NCI-H2107 (cell line): ENCODE measurements at regions not wholly inside any gene's neighbourhood (a gene's known extent, or its start where the extent isn't known, plus 50 kb on each side); places are given as distances from the start of the nearest gene placed in this dataset.
"Not testable (repeated sequence)": the region's sequence is repeated elsewhere in the genome, so short reads cannot be mapped to it uniquely, and the experiment has no call there.

Source experiments
- DNase-seq: peaks from one replicate; lab custom pipeline; 2025; lab: John Stamatoyannopoulos, UW

DNA sequence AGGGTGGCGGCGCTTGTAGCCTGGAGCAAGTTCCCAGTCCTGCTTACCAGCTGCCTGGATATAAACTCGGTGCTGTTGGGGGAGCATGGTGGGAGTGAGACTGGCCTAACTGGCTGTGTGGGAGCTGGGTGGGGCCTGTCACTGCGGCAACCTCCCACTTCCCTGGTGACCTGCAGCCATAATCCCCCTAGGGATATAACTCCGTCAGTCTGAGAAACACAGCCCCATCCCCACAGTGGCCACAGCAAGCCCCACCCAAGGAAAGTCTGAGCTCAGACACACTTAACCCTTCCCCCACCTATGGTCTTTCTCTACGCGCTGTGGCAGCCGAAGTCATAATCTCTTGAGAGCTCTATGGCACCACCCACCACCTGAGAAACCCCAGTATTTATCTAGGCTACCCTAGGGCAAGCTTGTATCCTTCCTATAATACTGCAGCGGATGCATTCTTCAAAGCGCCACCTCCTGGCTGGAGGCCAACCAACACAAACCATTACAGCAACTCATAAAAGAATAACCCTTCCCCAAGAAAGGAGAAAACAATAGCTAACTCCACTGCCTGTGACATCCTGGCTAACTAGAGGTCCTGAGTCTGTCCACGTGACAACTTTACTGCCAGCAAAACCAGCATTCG is 57.4 kb downstream of the ZNF648 start:
- no peak for DNase-seq

DNA sequence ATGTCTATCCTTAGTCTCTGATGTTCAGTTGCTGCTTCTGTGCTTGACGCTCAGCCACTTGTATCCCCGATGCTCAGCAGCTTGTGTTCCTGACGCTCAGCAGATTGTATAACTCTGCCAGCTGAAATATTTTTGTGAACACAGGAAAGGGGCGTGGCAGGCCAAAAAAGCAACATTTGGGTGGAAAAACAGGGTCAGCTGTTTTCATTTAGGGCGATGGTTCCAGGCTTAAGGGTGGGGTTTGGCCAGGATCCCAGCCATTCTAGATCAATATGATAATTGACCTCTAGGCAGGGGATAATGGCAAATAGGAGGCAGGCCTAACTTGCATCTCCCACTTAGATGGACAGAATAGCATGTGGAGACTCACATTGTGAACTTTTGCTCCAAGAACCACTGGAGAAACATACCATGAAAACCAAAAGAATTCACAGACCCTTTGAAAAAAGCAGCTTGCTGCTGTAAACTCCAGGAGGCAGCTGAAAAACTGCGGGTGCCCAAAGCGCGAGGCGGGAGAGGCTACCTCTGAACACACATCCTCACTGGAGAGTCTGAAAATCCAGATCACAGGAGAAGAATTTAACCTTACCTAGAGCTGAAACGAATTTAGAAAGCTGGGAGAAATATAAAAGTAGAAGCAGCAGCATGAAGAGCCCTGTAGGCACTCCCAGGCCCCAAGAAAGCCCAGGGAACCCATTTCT is 58.3 kb downstream of the ZNF648 start:
- DNase-seq = no peak

DNA sequence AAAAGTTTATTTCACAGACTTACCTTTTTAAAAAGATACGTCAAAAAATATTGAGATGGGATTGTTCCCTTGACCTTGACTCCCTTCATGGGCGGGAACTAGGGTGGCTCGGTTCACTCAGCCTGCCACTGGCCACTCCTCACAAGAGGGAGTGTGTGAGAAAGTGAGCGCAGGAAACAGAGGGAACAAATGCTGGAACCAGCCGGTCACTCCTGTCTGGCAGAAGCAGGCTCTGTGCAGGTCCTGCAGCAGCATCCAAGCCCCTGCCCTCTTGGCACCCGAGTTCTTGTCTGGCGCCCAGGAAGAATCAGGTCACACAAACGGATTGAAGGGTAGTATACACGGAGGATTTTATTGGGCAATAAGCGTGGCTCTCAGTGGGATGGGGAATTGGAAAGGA is 58.9 kb downstream of the ZNF648 start:
- no peak for DNase-seq

DNA sequence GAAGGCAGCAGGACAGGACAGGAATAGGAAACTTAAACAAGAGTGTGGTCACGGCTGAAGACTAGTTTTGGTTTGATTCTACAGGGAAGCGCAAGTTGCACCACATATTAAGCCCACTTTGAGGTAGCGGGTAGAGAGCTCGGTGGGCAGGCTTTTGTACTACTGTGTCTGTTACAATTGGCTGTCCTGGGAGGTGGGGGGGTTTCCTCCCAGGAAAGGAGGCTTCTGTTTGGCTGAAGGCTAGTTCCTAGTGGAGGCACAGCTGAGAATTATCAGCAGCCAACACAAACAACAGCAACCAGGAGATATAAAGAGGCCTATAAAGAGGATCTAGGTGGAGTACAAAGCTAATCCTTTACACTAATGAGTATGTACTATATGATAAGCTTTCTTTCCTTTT is 62.7 kb downstream of the ZNF648 start:
- DNase-seq = no peak

DNA sequence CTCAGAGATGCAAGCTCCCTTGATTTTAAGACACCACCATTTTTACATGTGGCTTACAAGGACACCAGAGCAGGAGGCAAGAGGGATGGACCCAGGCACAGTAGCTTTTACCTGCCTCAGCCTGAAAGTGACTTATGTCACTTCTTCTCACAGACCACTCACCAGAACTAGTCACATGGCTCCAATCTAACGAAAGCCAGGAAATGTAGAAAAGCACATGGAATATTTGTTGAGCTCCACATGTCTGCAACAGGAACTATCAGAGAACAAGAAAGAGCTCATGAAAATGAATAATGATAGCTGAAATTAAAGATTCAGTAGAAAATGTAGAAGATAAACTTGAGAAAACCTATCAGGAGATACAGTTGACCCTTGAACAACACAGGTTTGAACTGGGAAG is 69.4 kb downstream of the ZNF648 start:
- DNase-seq = no peak

DNA sequence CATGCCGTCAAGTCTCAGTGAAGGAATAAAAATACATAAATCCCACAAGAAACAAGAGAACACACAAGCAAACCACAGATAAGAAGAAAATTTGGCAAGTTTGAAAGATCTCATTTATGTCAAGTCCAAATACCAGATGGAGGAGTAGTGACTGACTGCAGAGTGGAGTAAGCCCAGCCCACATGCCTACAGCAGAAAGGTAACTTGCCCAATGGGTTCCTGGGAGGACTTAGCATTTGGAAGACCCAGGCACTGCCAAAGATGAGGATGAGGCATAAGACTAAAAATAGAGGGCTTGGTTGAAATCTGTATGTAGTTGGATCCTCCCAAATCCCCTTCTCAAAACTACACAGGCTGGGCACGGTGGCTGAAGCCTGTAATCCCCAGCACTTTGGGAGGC is 70.8 kb downstream of the ZNF648 start:
- no peak for DNase-seq

DNA sequence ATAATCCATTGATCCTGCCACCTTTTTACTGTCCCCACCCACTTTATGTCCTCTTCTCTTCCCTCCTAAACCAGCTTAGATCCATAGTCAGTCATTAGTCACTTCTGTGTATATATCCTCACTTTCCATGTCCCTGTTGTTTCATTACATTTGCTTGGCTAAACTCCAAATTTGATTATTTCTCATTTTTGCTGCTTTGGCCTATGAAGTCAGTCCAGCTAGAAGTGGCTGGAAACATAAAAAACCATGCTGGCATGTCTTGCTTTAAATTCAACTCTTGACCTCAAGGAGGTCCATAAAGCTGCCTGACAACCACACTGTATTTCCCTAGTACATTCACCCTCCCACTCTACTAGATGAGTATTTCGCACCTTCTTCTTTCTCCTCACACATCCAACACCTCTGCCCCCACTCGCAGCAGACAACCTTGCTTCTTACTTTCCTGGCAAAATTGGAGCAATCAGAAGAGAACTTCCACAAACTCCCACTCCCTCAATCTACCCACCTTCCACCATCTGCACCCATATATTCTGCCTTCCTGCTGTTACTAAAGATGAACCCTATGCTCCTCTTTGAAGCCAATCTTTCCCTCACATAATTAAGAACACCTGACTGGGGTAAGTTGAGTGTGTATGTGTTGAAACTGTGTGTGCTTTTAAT is 72.1 kb downstream of the ZNF648 start:
- DNase-seq = no peak

DNA sequence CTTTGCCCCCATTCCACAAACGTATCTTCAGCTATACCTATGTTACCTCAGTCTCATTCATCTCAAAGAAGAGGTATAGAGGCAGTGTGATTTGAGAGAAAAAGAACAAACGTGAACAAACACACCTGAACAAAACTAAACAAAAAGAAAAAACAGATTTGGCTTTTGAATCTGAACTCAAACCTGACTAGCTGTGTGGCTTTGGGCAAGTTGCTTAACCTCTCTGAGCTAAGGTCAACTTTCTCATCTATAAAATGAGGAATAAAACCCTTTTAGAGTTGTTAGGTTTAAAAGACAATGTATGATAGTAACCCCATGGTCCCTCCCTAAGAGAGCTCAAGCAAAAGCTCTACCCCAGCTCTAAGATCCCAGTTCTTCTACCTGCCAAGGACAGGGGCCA is 73.5 kb downstream of the ZNF648 start:
- no peak for DNase-seq

DNA sequence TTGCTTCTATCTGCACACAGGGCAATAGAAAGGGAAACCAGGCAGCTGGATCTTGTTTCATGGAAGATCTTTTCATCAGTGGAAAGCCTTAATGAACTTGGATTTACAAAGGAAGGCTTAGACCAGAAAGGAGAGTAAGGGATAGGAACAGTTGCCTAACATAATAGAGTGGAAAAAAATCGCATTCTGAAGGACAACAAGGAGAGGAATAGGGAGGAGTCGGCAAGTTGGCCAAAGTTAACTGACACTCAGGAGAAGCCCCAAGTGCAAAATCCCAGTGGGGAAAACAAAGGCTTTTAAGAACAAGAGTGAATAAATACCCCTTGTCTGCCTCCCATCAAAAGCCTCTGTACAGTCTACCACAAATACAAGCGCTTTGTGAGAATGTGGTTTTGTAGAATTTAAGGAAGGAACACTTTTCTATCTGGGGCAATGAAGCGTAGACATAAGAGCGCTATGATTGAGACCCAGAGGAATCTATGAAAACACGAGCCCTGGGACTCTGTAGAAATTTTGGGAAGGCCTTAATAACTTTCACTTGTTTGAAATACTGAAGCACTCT is 74.1 kb downstream of the ZNF648 start:
- DNase-seq = no peak

DNA sequence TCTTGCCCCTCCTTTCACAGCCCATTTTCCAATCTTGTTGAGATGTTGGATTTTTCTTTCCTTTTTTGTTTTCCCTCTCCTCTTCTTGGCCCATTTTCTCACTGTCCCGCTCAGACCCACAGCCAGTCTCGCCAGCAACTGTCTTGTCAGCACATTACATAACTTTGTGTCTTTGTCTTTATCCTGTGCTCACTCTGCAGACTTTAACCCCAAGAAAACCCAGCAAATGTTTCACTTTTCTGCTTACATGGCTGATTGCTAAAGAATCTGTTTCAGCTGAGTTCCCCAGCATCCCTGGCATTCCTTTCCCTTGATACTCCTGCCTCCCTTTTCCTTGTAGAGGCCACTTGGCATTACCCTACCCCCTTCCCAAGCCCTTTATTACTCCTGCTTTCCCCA is 74.6 kb downstream of the ZNF648 start:
- no peak for DNase-seq

DNA sequence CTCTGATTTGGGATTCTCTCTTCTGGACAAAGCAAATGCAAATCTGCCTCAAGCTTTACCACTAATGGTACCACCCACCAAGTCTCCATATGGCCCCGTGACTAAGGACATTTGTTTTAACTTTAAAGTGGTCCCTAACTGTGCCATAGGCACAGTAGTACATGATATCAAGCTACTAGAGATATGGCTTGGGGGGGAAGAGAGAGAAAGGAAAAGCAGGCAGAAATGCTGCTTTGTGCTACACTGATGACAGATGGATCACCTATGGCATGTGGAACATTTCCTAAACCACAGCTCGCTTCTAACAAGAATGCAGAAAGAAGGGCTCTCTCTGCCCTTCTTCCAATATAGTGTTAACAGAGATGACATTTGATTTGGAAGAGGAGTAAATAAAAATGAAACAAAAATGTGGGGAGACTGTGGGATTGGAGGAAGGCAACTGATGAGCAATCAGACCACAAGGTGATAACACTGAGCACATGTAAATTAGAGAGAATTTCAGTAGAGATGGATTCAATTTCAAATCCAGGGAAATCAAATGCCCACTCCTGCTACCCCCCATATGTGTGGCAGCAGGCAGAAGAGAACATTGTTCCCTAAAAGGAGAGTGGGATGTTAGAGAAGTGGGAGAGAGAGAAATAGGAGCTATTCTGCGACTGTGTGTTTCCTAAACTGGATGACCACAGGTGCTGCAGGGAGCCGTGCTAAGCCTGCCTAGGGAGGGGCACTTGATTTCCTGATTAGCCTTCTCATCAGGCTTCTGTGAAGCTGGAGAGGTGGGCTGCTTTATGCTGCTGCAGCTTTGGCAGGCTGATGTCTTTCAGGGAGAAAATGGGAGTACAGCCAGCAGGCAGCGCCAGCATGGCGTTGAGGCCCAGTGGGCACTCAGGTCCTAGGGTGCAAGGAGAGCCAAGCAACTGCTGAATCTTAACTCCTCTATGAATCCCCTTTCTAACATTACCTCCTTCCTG is 75.3 kb downstream of the ZNF648 start:
- no peak for DNase-seq

DNA sequence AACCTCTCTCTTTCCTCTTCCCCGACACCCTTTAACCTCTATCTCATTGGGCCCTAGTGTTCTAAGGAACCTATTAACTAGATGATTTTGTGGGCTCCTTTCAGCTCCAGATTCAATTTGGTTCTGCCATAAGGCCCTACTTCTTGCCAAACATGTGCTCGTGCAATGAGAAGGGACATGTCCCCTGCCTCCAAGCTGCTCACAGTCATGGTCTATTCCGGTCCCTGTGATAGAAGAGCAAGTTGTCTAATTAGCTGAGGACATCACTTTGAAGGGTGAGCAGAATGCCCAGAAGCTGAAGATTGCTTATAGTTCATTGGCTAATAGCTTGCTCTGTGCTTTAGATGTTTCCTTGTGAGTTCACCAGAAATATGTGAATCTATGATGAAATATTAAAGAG is 76.2 kb downstream of the ZNF648 start:
- DNase-seq = no peak

DNA sequence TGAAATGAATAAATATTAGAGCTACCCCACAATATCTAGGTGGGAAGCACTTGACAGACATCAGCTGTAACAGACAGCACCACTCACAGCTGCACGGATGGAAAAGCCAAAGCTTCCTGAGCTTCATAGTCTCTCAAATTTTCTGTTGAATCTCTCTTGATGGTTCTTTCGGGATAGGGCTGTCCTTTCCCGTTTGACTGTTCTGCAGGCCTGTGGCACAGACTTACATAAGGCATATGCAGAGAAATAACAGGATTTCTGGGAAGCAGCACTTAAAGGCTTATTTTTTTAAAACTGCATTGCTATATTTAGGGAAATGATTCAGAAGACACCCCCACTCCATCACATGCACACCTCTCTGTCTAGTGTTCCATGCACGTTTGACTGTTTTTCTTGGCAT is 77.5 kb downstream of the ZNF648 start:
- DNase-seq = no peak

DNA sequence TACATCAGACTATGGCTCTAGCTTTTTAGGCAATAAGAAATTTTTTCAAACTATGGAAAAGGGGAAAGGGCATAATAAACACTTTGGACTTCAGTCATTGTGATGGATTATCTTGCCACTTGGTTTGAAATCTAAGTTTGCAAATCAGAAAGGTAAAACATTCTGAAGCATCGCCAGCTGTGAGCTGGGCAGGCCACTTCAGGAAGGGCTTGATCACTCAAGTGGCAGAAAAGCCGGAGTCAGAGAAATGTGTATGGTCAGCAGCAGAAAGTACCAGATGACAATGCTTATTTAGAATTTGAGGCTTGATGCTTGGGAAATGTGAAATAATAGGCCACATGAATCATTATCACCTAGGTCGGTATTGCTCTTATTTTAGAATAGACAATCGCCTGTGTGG is 79.7 kb downstream of the ZNF648 start:
- DNase-seq = no peak

DNA sequence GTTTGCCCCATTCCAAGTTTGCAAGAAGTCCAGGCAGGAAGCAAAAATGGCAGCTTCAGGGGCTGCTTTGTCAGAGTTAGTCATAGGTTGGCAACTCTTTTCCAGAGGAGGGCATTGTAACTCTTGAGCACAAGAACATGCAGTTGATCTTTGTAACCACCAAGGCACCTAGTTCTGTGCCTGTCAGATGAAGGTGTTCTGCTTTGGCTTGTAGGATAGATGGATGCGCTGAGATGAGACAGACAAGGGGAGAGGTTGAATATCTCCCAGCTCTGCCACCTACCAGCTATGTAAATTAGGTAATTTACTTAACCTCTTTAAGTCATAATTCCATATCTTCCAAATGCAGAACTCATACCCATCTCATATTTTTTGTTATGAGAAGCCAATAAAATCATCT is 89.3 kb downstream of the ZNF648 start:
- DNase-seq = no peak

DNA sequence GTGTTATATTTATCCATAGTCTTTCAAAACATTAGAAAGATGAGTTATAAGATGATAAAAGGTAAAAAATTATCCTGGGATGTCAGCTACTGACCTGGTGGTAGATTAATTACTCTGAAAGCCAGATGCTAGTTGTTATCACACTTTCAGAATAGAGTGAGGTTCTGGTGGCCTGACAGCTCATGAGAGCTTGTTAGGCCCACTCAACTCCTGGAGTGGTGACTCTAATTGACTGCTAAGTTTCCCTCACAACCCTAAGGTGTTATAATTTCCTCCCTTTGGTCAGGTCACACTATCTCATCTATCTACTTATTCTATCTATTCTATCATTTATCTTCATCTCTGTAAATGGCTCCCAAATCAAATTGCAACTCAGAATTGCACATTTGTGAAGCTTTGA is 90.1 kb downstream of the ZNF648 start:
- no peak for DNase-seq

DNA sequence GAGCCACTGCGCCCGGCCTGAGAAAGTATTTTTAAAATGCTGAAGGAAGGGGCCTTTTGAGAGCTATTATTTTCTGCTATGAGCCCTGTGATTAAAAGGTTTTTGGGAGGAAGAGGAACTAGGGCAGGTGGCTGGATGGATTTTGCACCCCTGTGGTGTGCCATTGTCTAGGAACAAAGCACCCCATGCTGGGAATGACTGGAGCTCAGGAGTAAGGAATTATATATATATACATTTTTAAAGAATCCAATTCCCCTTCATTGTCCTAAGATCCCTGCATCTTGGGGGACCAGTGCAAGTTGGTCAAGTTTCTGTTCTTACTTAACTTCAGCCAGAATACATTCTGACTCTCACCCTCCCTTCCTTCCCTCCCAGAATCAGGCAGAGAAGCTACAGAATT is 91.6 kb downstream of the ZNF648 start:
- no peak for DNase-seq

DNA sequence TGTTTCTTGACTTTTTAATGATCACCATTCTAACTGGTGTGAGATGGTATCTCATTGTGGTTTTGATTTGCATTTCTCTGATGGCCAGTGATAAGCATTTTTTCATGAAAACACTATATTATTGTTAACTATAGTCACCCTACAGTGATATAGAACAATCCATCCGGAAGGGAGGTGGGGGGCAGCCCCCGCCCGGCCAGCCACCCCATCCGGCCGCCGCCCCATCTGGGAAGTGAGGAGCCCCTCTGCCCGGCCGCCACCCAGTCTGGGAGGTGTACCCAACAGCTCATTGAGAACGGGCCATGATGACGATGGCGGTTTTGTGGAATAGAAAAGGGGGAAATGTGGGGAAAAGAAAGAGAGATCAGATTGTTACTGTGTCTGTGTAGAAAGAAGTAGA is 106.8 kb downstream of the ZNF648 start:
- not testable (repeated sequence) for DNase-seq

DNA sequence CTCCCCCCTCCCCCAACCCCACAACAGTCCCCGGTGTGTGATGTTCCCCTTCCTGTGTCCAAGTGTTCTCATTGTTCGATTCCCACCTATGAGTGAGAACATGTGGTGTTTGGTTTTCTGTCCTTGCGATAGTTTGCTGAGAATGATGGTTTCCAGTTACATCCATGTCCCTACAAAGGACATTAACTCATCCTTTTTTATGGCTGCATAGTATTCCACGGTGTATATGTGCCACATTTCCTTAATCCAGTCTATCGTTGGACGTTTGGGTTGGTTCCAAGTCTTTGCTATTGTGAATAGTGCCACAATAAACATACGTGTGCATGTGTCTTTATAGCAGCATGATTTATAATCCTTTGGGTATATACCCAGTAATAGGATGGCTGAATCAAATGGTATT is 107.3 kb downstream of the ZNF648 start:
- DNase-seq = not testable (repeated sequence)

DNA sequence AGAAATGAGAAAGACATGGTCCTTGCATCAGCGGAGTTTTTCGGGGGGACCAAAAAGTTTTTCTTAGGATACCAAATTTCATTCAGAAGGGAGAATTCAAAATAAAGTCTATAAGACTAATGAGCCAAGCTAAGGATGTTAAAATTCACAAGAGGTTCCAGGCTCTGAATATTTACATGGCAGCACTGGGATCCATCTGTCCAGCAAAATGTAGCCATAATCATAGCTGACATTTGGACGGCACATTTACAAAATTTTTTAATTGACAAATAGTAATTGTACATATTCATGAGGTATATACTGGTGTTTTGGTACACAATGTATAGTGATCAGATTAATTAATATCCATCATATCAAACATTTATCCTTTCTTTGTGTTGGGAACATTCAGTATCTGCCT is 107.9 kb downstream of the ZNF648 start:
- no peak for DNase-seq

DNA sequence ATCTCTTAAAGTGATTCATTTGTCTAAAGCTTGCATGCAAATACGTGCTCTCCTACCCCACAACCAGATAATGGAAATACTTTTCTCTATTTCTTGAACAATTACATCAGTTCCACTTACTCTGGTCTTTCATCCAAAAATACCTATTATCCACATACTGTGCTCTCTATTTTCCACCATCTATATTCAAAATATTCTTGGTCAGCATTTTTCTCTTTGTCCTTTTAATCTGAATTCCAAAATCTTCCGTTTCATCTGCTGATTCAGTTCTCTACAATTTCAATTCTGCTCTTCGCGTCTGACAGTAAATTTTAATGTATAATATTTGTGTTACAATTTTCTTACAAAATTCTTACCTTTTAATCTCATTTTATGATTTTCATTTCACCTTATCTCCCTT is 110.3 kb downstream of the ZNF648 start:
- DNase-seq = no peak

DNA sequence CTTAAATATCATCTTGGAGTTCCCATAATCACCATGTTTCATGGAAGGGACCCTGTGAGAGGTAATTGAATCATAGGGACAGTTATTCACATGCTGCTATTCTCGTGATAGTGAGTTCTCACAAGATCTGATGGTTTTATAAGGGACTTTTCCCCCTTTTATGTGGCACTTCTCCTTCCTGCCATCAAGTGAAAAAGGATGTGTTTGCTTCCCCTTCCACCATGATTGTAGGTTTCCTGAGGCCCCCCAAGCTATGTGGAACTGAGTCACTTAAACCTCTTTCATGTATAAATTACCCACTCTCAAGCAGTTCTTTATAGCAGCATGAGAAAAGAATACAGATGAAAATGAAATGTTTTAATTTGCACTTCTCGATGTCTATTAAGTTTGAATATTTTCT is 112.0 kb downstream of the ZNF648 start:
- no peak for DNase-seq
